GM12874 (cell line): ENCODE measurements at regions not wholly inside any gene's neighbourhood (a gene's known extent, or its start where the extent isn't known, plus 50 kb on each side); places are given as distances from the start of the nearest gene placed in this dataset.

Experiments
- TF ChIP-seq, protein P1 (sequence below): IDR thresholded peaks from 2 replicates; pipeline ENCODE4 v1.5.1; 2011; ENCODE audit warnings: low read depth, mild to moderate bottlenecking, control low read depth, low read length, moderate library complexity; ENCODE audit not compliant: insufficient read depth

DNA sequence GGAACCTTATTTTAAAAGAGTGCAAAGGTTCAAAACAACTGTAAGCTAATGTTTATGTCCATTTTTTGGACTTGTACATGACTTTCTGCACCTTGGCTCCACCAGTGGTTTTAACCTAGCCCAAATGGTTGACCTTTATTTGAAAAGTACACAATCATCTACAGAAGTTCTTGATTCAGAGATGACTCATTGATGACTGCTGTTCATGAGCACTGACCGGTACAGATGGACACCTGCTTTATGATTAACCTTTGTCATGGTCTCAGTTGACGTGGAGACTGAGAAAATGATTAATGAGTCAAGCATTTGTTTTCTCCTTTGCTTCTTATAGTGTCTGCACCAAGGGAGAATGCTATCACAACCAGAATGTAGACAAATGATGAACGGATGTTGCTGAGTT, 55.7 kb upstream of the PTER start:
- TF ChIP-seq, protein P1, sequence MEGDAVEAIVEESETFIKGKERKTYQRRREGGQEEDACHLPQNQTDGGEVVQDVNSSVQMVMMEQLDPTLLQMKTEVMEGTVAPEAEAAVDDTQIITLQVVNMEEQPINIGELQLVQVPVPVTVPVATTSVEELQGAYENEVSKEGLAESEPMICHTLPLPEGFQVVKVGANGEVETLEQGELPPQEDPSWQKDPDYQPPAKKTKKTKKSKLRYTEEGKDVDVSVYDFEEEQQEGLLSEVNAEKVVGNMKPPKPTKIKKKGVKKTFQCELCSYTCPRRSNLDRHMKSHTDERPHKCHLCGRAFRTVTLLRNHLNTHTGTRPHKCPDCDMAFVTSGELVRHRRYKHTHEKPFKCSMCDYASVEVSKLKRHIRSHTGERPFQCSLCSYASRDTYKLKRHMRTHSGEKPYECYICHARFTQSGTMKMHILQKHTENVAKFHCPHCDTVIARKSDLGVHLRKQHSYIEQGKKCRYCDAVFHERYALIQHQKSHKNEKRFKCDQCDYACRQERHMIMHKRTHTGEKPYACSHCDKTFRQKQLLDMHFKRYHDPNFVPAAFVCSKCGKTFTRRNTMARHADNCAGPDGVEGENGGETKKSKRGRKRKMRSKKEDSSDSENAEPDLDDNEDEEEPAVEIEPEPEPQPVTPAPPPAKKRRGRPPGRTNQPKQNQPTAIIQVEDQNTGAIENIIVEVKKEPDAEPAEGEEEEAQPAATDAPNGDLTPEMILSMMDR = no peak

DNA sequence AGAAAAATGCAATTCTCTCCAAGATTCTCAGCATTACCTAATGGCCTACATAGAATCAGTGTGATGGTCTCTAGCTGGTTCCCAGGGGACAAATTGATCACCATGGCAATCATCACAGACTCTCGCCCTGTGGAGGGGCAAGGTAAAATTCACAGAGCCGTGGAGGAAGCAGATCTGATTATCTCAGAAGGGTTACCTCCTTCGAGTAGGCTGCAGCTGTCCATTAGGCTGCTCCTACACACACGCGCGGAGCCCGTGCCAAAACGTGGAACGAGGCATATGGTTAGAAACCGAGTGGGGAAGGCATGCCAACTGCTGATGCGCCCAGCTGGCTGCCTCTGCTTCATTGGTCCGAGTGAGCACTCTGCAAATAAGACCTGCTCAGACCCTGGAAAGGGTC, 52.8 kb upstream of the PTER start:
- TF ChIP-seq, protein P1 = no peak

DNA sequence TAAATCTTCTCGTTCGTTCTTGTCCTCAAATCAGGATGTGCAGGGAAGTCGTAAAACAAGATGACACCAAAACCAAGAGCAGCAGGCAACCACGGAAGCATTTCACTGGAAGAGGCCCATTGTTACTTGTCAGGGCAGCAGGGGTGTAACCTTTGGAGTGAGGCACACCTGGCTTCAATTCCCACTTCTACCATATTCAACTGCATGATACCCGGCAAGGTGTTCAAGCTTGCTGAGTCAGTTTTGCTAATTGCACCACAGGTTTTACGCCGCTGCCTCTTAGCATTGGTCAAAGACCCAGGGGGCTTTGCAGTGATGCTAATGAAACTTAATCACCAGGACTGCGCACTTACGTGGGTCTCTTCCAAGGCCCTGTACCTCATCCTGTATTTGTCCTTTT, 50.0 kb upstream of the PTER start:
- TF ChIP-seq, protein P1 = no peak
